H9 (cell line): ENCODE measurements at regions not wholly inside any gene's neighbourhood (a gene's known extent, or its start where the extent isn't known, plus 50 kb on each side); places are given as distances from the start of the nearest gene placed in this dataset.

ENCODE experiments used
- DNase-seq: peaks from one replicate; pipeline ENCODE4 v3.0.0-alpha.2; 2017
- H2AFZ ChIP-seq: one replicate; pipeline ENCODE4 v1.6.1; 2013; ENCODE audit warnings: mild to moderate bottlenecking, low read length, control low read depth, moderate library complexity
- H2AK5ac ChIP-seq: 2 replicates; pipeline ENCODE4 v1.6.1; 2013; ENCODE audit warnings: low read length, control low read depth, mixed read lengths; ENCODE audit not compliant: insufficient read length
- H2BK120ac ChIP-seq: one replicate; pipeline ENCODE4 v1.6.1; 2013; ENCODE audit warnings: low read depth, mild to moderate bottlenecking, low read length, control low read depth, inconsistent platforms; ENCODE audit not compliant: poor library complexity, severe bottlenecking
- H2BK12ac ChIP-seq: 2 replicates; pipeline ENCODE4 v1.6.1; 2013; ENCODE audit warnings: low read length, control low read depth, mixed read lengths, low read depth; ENCODE audit not compliant: insufficient read length
- H2BK15ac ChIP-seq: 2 replicates; pipeline ENCODE4 v1.6.1; 2013; ENCODE audit warnings: low read depth, low read length, control low read depth
- H2BK20ac ChIP-seq: one replicate; pipeline ENCODE4 v1.6.1; 2013; ENCODE audit warnings: low read depth, mild to moderate bottlenecking, low read length, control low read depth, inconsistent platforms; ENCODE audit not compliant: poor library complexity, severe bottlenecking
- H2BK5ac ChIP-seq: 2 replicates; pipeline ENCODE4 v1.6.1; 2013; ENCODE audit warnings: low read length, control low read depth, mixed read lengths; ENCODE audit not compliant: insufficient read length
- H3K14ac ChIP-seq: 2 replicates; pipeline ENCODE4 v1.6.1; 2013; ENCODE audit warnings: low read length, control low read depth; ENCODE audit not compliant: insufficient read depth
- H3K18ac ChIP-seq: 2 replicates; pipeline ENCODE4 v1.6.1; 2013; ENCODE audit warnings: low read depth, mild to moderate bottlenecking, mixed read lengths, low read length, control low read depth; ENCODE audit not compliant: insufficient read length
- H3K23ac ChIP-seq: 2 replicates; pipeline ENCODE4 v1.6.1; 2013; ENCODE audit warnings: low read length, control low read depth, mixed read lengths, low read depth; ENCODE audit not compliant: insufficient read length
- H3K23me2 ChIP-seq: 2 replicates; pipeline ENCODE4 v1.6.1; 2013; ENCODE audit warnings: low read depth, mild to moderate bottlenecking, mixed read lengths, low read length, control low read depth; ENCODE audit not compliant: insufficient read length, poor library complexity, severe bottlenecking
- H3K27ac ChIP-seq: 2 replicates; pipeline ENCODE4 v1.5.1; 2013; ENCODE audit warnings: low read length, control low read depth, mixed read lengths, low read depth; ENCODE audit not compliant: insufficient read length
- H3K27me3 ChIP-seq: 2 replicates; pipeline ENCODE4 v1.6.1; 2013; ENCODE audit warnings: low read length, control low read depth, inconsistent platforms; ENCODE audit not compliant: insufficient read depth
- H3K4ac ChIP-seq: 2 replicates; pipeline ENCODE4 v1.6.1; 2013; ENCODE audit warnings: low read depth, mild to moderate bottlenecking, control low read depth, inconsistent platforms, low read length, moderate library complexity
- H3K4me1 ChIP-seq: 2 replicates; pipeline ENCODE4 v1.6.1; 2013; ENCODE audit warnings: low read length, control low read depth, inconsistent platforms; ENCODE audit not compliant: insufficient read depth
- H3K4me2 ChIP-seq: 2 replicates; pipeline ENCODE4 v1.6.1; 2013; ENCODE audit warnings: low read length, control low read depth, mixed read lengths; ENCODE audit not compliant: insufficient read length, insufficient read depth
- H3K56ac ChIP-seq: 2 replicates; pipeline ENCODE4 v1.6.1; 2013; ENCODE audit warnings: low read depth, mild to moderate bottlenecking, mixed read lengths, low read length, control low read depth; ENCODE audit not compliant: insufficient read length
- H3K79me1 ChIP-seq: 2 replicates; pipeline ENCODE4 v1.6.1; 2013; ENCODE audit warnings: low read depth, mild to moderate bottlenecking, moderate library complexity, low read length, control low read depth, inconsistent platforms; ENCODE audit not compliant: insufficient read depth, poor library complexity, severe bottlenecking
- H3K79me2 ChIP-seq: 2 replicates; pipeline ENCODE4 v1.6.1; 2013; ENCODE audit warnings: low read length, control low read depth, inconsistent platforms; ENCODE audit not compliant: insufficient read depth
- H3K9ac ChIP-seq: 2 replicates; pipeline ENCODE4 v1.6.1; 2013; ENCODE audit warnings: low read length, control low read depth, mixed read lengths; ENCODE audit not compliant: insufficient read length; ENCODE audit errors: extremely low read depth
- H3K9me3 ChIP-seq: one replicate; pipeline ENCODE4 v1.6.1; 2013; ENCODE audit warnings: low read depth, low read length, inconsistent platforms; ENCODE audit not compliant: control insufficient read depth
- H3T11ph ChIP-seq: one replicate; pipeline ENCODE4 v1.6.1; 2013; ENCODE audit warnings: mild to moderate bottlenecking, low read length, control low read depth, inconsistent platforms
- H4K20me1 ChIP-seq: one replicate; pipeline ENCODE4 v1.6.1; 2013; ENCODE audit not compliant: control insufficient read depth, insufficient read length, insufficient read depth
- H4K5ac ChIP-seq: 2 replicates; pipeline ENCODE4 v1.6.1; 2013; ENCODE audit warnings: low read depth, mild to moderate bottlenecking, mixed read lengths, low read length, control low read depth; ENCODE audit not compliant: insufficient read length
- H4K8ac ChIP-seq: replicated peaks from 2 replicates; pipeline ENCODE4 v1.6.1; 2013; ENCODE audit warnings: low read length, control low read depth, mixed read lengths, low read depth; ENCODE audit not compliant: insufficient read length
- H4K91ac ChIP-seq: 2 replicates; pipeline ENCODE4 v1.6.1; 2013; ENCODE audit warnings: low read depth, mild to moderate bottlenecking, moderate library complexity, mixed read lengths, low read length, control low read depth; ENCODE audit not compliant: insufficient read length
- H3K27ac Mint-ChIP-seq, 3 experiments: 2 replicates in 2 of 3; 3 replicates in 1 of 3; pipeline ENCODE4 v1.8.0; 2020 to 2021; ENCODE audit warnings: mixed read lengths in 3 of 3, mild to moderate bottlenecking in 1 of 3, moderate library complexity in 1 of 3
- H3K27me3 Mint-ChIP-seq: 2 replicates; pipeline ENCODE4 v1.8.0; 2021; ENCODE audit warnings: low read depth, mild to moderate bottlenecking, moderate library complexity, mixed read lengths
- H3K36me3 Mint-ChIP-seq, 3 experiments: 2 replicates in 2 of 3; 3 replicates in 1 of 3; pipeline ENCODE4 v1.8.0; 2020 to 2021; ENCODE audit warnings: low read depth in 3 of 3, mixed read lengths in 3 of 3; ENCODE audit not compliant: insufficient read depth in 1 of 3
- H3K4me1 Mint-ChIP-seq, 2 experiments: 2 replicates each; pipeline ENCODE4 v1.8.0; 2020; ENCODE audit warnings: mixed read lengths in 2 of 2
- H3K4me3 Mint-ChIP-seq, 2 experiments: 2 replicates in 1 of 2; 3 replicates in 1 of 2; pipeline ENCODE4 v1.8.0; 2020 to 2021; ENCODE audit warnings: mild to moderate bottlenecking in 2 of 2, mixed read lengths in 2 of 2, moderate library complexity in 1 of 2
- H3K9me3 Mint-ChIP-seq, 2 experiments: 2 replicates in 1 of 2; 3 replicates in 1 of 2; pipeline ENCODE4 v1.8.0; 2020; ENCODE audit warnings: mild to moderate bottlenecking in 2 of 2, mixed read lengths in 2 of 2, moderate library complexity in 1 of 2
- WGBS: extraction: QIAGEN DNeasy Blood & Tissue Kit; methylation state at CpG from one replicate; pipeline ENCODE4 v1.1.7; 2013; ENCODE audit warnings: missing lambda C conversion rate, low lambda C conversion rate, mixed read lengths; ENCODE audit not compliant: insufficient read length; ENCODE audit errors: extremely low coverage; 5-methylcytosine and 5-hydroxymethylcytosine counted together
- TF ChIP-seq, protein P1 (sequence below): fragments of 200-600 bp; sonication (generic); conservative IDR thresholded peaks from 3 replicates; pipeline ENCODE4 v1.8.0; 2021; ENCODE audit warnings: antibody characterized with exemption, mild to moderate bottlenecking

DNA sequence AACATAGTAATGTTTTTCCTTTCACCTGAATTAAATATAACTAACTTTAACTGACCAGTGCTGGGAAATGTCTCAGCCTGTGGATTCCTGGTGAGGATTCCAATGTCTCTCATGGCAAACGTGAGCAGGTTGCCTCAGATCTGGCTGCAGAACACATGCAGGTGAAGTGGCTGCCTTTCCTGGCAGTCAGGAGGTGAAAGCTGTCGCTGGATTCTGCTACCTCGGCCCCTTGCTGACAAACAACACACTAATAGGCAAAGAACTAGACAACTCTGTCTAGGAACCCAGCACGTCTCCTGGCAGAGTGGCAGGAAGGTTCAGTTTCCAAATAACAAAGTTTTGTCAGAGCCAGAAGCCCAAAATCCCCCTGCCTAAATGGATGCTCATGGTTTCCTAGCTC is 400.8 kb upstream of the PPP2R3A start:
- Histone ChIP-seq H3K23ac (no peak overlapping the region), H3K9me3 (no peaks in the 10 kb centered on the region), H2BK15ac (no peak overlapping the region), H2AK5ac (no peak overlapping the region), H3K4me2 (no peak overlapping the region), H3K18ac (no peak overlapping the region), H3T11ph (no peak overlapping the region), H4K8ac (no peak overlapping the region), H3K79me2 (no peaks in the 10 kb centered on the region), H2BK20ac (no peak overlapping the region), H4K91ac (no peak overlapping the region), H3K79me1 (no peaks in the 10 kb centered on the region), H2BK120ac (no peak overlapping the region), H2AFZ (no peak overlapping the region), H3K14ac (no peak overlapping the region), H3K4me1 (no peaks in the 10 kb centered on the region; the same call in 1 of the 2 replicates), H3K27ac (no peak overlapping the region), H3K4ac (no peak overlapping the region), H2BK5ac (no peak overlapping the region), H3K9ac (no peak overlapping the region), H2BK12ac (no peak overlapping the region), H4K5ac (no peak overlapping the region), H3K27me3 (no peaks in the 10 kb centered on the region), H3K56ac (no peak overlapping the region), H3K23me2 (no peaks in the 10 kb centered on the region), H4K20me1 (no peaks in the 10 kb centered on the region)
- Mint-ChIP-seq H3K36me3 (no peaks in the 10 kb centered on the region), H3K9me3 (no peaks in the 10 kb centered on the region), H3K27ac (no peak overlapping the region), H3K4me3 (no peak overlapping the region), H3K4me1 (peaks cover 5% of the 10 kb centered on the region in 2 experiments; a peak in 1 of 4 replicates), H3K27me3 (peaks cover 2% of the 10 kb centered on the region)
- no CpG with 5 or more reads among the region's 4 CpGs for WGBS
- DNase-seq = no peak
- TF ChIP-seq, protein P1, sequence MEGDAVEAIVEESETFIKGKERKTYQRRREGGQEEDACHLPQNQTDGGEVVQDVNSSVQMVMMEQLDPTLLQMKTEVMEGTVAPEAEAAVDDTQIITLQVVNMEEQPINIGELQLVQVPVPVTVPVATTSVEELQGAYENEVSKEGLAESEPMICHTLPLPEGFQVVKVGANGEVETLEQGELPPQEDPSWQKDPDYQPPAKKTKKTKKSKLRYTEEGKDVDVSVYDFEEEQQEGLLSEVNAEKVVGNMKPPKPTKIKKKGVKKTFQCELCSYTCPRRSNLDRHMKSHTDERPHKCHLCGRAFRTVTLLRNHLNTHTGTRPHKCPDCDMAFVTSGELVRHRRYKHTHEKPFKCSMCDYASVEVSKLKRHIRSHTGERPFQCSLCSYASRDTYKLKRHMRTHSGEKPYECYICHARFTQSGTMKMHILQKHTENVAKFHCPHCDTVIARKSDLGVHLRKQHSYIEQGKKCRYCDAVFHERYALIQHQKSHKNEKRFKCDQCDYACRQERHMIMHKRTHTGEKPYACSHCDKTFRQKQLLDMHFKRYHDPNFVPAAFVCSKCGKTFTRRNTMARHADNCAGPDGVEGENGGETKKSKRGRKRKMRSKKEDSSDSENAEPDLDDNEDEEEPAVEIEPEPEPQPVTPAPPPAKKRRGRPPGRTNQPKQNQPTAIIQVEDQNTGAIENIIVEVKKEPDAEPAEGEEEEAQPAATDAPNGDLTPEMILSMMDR = no peak
